ENCODE measurements at regions not wholly inside any gene's neighbourhood (a gene's known extent, or its start where the extent isn't known, plus 50 kb on each side); places are given as distances from the start of the nearest gene placed in this dataset.

- TF ChIP-seq, protein P1, sequence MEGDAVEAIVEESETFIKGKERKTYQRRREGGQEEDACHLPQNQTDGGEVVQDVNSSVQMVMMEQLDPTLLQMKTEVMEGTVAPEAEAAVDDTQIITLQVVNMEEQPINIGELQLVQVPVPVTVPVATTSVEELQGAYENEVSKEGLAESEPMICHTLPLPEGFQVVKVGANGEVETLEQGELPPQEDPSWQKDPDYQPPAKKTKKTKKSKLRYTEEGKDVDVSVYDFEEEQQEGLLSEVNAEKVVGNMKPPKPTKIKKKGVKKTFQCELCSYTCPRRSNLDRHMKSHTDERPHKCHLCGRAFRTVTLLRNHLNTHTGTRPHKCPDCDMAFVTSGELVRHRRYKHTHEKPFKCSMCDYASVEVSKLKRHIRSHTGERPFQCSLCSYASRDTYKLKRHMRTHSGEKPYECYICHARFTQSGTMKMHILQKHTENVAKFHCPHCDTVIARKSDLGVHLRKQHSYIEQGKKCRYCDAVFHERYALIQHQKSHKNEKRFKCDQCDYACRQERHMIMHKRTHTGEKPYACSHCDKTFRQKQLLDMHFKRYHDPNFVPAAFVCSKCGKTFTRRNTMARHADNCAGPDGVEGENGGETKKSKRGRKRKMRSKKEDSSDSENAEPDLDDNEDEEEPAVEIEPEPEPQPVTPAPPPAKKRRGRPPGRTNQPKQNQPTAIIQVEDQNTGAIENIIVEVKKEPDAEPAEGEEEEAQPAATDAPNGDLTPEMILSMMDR (IDR thresholded peaks at IDR 0.05) = no peak
- TF ChIP-seq POLR2A (IDR thresholded peaks at IDR 0.05) = no peak
Observed at GRCh38 chr5:125833398-125833797, 589.8 kb upstream of the GRAMD2B start.
